SU-DHL-6 (cell line): ENCODE measurements at regions not wholly inside any gene's neighbourhood (a gene's known extent, or its start where the extent isn't known, plus 50 kb on each side); places are given as distances from the start of the nearest gene placed in this dataset.

Experiments
- EZH2phosphoT487 ChIP-seq: fragments of 200-600 bp; sonication (generic), shearing (Covaris generic); conservative IDR thresholded peaks from 2 replicates; pipeline ENCODE4 v1.6.1; 2018; ENCODE audit warnings: mild to moderate bottlenecking, antibody characterized with exemption, low read length, moderate library complexity, mixed read lengths
- TF ChIP-seq, protein P1 (sequence below): fragments of 200-600 bp; sonication (generic); IDR thresholded peaks from one replicate; pipeline ENCODE4 v1.5.1; 2017; ENCODE audit warnings: antibody characterized with exemption, mild to moderate bottlenecking, low read length, moderate library complexity; ENCODE audit not compliant: insufficient read depth, poor library complexity, severe bottlenecking

DNA sequence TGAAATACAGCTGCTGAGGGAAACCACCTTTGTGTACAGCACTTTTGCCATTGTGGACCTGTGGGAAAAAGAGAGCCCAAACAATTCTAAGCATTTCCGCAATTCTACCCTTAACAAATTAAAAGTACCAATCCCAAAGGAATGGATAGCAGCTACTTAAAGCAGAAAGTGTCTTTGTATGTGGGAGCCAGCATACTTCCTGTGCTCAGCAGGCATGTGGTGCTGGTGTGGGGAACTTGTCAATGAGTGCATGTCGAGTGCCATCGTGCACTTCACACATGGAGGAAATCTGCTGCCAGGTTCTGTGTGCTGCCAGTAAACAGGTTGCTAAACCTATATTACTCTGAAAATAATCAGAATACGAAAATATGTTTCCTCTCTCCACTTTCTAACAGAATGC lies 399.0 kb downstream of the LRRC70 start:
- TF ChIP-seq, protein P1, sequence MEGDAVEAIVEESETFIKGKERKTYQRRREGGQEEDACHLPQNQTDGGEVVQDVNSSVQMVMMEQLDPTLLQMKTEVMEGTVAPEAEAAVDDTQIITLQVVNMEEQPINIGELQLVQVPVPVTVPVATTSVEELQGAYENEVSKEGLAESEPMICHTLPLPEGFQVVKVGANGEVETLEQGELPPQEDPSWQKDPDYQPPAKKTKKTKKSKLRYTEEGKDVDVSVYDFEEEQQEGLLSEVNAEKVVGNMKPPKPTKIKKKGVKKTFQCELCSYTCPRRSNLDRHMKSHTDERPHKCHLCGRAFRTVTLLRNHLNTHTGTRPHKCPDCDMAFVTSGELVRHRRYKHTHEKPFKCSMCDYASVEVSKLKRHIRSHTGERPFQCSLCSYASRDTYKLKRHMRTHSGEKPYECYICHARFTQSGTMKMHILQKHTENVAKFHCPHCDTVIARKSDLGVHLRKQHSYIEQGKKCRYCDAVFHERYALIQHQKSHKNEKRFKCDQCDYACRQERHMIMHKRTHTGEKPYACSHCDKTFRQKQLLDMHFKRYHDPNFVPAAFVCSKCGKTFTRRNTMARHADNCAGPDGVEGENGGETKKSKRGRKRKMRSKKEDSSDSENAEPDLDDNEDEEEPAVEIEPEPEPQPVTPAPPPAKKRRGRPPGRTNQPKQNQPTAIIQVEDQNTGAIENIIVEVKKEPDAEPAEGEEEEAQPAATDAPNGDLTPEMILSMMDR = no peak
- TF ChIP-seq EZH2phosphoT487 = no peak
